ENCODE measurements at regions not wholly inside any gene's neighbourhood (a gene's known extent, or its start where the extent isn't known, plus 50 kb on each side); places are given as distances from the start of the nearest gene placed in this dataset.

DNA sequence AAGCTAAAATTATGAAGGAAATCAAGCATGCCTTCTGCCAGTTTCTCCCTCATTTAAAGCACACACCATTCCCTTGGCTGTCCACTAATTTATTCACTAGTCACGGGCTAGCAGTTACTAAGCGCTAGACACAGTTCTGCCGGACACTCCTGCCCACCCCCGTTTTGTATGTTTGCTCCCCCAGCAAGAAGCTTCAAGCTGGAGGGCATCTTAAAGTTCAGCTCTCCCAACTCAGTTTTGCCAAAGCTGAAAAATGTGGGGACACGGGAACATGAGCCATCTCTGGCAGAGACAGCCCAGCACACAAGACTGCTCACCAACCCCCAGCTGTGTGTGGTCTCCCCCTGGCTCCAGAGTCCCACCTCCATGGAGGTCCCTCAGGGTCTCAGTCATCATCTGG lies 263.6 kb downstream of the BRD1 start:
- TF ChIP-seq GATA3 (IDR thresholded peaks at IDR 0.05; ENCODE audit: low read depth, low read length) (no peak), GATA2 (IDR thresholded peaks at IDR 0.05; ENCODE audit: low read depth, low read length) (no peak)
